Activated T-cell treated with anti-CD3 and anti-CD28 coated beads, Interleukin-2, amount 50 U/mL, for 48 hours (primary cell): ENCODE measurements at regions not wholly inside any gene's neighbourhood (a gene's known extent, or its start where the extent isn't known, plus 50 kb on each side); places are given as distances from the start of the nearest gene placed in this dataset.

Experiments used
- DNase-seq, 2 experiments: peaks; one replicate each; pipeline ENCODE4 v3.0.0-alpha.2; 2020

DNA sequence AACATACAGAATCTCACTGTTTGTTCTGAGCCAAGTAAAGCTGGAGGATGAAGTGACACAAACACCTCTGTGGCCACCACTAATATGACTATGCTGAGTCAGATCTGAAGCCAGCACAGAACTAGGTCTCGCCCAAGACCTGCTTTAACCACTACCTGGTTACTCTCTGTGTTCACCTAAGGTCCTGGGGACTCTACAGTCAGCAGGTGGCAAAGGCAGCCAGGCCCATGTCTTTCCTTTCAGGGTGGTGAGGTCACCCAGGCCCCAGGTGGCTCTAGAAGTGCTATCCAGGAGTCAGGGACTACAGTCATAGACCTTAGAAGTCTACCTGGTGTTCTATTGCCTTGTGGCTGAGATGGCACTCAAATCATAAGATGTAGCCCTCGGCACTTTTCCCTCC lies 287.9 kb upstream of the ARRDC4 start:
- DNase-seq: no peak

DNA sequence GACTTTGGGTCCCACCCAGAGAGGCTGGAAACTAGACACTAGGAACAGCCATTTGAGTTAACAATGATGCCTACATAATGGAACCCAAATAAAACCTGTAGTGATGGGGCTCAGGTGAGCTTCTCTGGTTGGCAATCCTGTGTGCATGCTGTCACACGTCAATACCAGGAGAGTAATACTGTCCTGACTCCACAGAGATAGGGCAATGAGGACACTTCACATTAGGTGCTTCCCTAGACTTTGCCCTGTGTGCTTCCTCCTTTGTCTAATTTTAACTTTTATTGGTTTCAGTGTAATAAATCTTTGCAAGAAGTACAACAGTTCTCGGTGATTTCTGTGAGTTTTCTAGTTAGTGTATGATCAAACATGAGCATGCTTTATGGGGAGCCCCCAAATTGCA lies 281.8 kb upstream of the ARRDC4 start:
- DNase-seq: no peak

DNA sequence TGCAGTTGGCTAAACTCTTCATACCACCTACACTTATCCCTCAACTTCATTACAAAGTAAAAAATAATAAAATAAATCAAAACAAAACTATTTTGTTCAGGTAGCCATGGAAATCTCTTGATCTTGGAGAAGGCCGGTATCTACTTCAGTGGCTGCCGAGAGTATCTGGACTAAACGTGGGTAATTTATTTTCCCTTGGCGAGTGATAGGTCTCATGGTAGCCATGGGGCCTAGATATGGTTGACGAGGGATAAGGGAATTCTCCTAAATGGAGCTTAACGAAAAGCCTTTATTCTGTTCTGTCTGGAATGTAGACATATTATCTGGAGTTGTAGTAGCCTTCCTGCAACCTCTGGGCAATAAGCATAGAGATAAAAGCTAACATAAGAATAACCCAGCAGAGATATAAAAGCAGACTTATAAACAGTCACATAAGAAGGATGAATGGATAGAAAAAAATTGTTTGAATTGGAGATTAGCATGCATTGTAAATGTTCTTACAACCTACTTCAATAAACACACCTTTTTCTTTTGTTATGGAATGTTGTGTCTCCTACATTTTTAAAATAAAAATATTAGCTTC lies 281.3 kb upstream of the ARRDC4 start:
- no peak for DNase-seq

DNA sequence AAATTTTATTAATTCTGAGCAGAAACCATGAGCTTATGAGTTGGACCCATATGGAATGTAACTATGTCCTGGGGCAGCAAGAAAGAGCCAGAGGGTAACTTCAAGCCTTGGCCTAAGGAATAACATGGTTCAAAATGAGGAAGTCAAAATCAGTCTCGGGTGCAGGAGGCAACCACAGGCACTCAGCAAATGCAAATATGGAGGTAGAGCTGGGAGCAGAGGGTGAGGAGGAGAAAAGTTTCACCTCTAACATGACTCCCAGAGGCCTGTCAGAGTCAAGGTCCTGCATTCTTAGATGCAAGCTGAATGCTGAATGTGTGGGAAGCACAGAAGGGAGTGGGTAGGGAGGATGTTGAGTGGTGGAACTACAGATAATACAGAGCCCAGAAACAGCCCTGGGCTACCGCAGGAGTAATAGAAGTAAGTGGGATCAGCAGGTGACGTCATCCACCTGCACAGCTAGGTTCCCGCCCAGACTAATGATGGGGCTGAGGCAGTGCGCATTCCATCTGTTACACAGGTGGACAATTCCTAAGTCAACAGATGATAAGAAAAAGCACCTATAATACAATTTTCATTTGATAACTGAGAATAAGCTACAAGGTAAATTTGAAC lies 279.8 kb upstream of the ARRDC4 start:
- DNase-seq: no peak

DNA sequence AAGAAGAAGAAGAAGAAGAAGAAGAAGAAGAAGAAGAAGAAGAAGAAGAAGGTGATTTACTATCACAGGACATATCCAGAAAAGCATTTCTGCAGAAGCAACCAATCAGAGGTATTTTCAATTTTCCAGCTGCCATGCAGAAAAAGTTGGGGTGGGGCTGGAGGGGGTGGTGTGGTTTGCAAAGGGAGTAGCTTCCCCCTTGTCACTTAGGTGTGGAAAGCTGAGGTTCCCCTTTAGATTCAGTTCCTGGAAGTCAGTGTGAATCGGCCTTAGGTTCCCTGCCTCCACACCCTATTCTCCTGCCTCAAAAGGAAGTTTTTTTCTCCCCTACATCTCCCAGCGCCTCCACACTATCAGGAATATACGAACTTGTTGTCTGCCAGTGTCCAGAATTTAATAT lies 276.7 kb upstream of the ARRDC4 start:
- DNase-seq: no peak

DNA sequence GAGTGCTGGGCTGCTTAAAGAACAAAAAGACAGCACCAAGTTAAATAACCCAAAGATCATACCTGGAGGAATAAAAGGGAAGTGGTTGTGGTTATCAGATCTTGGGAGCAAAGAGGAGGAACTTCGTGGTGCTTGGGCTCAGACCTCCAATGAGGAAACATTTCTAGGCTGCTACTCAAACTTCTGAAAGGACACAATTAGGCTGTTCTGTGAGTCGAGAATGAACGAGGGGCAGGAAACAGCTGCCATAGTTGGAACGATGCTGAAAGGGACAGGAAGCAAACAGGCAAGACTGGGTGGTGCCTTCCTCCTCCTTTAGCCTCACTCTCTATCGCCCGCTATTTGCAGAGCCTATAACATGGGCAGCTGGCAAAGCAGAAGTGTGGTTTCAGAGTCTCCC lies 276.3 kb upstream of the ARRDC4 start:
- DNase-seq: no peak

DNA sequence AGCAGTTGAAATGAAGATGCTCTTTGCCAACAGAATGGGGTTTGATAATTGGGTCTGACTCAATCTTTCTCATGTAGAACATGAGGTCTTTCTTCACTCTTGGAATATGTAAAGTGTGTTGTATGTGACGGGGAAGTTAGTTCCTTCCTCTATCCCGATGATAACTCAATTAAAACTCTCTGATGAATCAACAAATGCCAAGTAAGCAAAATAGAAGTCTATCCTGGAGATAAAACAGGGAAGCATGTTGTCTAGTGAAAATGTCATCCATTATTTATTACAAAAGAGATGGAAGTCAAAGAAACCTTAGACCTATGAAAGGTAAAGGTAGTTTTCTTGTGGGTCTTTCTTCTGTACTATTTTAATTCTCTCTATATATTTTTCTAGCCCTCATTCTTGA lies 274.2 kb upstream of the ARRDC4 start:
- DNase-seq: no peak

DNA sequence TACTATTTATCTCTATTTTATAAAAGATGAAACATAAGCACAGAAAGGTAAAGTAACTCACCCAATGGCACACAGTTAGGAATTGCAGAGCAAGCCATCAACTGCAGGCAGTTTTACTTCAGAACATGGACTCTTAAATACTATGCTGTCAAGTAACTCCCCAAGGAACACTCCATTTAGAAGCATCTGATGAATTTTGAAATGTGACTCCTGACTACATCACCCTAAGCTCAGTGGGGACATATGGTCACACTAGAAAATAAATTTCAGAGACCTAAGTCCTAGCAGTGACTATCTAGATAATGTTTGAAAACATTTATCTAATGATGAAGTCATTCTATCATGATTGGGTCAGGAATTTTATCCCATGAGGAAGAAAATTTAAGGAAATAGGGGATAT lies 272.8 kb upstream of the ARRDC4 start:
- no peak for DNase-seq

DNA sequence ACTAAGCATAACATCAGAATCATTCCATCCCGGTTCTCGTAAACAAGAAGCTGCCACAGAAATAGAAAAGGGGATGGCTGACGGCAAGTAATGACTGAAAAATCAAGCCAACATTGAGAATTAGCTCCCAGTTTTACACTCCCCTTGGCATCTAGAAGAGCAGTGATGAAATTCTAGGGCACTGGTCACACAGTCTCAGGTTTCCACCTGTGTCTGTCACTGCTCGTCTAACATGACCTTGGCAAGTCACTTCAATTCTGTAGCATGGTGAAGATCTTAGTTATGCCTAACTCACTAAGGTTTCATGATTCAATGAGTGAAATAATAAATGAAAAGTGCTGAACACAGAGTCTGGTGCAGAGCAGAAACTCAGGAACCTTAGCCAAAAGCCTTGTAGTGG lies 272.3 kb upstream of the ARRDC4 start:
- DNase-seq: no peak

DNA sequence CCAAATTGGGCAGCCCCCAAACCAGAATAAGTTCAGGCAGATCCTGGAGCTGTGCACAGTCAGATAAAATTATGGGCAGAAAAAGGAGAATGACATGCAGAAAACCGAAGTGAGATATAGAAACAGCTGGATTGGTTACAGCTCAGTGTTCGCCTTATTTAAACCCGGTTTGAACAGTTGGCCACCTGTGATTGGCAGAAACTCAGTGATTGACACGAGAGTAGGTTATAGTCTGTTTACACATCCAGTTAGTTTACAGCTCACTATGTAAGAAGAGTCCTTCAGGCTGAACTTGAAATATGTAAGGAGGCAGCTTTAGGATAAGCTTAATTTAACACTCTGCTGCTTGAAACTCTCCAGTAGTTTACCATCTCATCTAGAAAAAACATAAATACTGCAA lies 271.6 kb upstream of the ARRDC4 start:
- no peak for DNase-seq

DNA sequence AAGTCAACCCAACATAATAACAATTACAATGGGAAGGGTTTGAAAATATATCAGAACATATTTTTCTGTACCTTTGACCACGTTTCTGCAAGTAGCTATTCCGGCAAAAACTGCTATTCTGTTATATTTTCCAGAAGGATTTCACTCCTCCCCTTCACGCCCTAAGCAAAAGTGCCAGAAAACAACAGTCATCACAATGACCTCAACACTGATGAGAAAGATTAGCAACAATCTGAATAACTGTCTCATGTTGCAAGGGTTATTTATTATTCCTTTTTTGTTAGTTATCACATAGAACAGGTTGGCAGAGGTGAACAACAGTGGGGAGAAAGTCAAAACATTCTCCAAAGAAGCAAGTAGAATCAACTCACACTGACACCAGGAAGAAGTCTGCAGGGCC lies 269.4 kb upstream of the ARRDC4 start:
- no peak for DNase-seq

DNA sequence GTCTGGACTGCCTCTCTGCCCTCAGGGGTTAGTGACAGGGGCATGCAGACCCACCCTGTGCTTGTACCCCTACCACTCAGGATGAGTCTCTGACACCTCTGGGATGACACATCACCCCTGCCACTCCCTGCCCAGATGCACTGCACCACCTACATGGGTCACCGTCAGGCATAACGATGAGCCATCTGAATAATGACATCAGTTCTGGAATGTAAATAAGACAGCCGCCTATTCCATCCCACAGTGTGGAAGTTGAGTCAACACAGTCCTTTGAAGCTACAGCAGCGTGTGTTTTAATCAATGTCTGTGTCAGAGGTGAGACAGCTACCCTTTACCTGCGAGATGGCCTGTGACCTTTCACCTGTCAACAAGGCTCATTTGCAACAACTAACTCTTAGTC lies 268.7 kb upstream of the ARRDC4 start:
- DNase-seq: no peak

DNA sequence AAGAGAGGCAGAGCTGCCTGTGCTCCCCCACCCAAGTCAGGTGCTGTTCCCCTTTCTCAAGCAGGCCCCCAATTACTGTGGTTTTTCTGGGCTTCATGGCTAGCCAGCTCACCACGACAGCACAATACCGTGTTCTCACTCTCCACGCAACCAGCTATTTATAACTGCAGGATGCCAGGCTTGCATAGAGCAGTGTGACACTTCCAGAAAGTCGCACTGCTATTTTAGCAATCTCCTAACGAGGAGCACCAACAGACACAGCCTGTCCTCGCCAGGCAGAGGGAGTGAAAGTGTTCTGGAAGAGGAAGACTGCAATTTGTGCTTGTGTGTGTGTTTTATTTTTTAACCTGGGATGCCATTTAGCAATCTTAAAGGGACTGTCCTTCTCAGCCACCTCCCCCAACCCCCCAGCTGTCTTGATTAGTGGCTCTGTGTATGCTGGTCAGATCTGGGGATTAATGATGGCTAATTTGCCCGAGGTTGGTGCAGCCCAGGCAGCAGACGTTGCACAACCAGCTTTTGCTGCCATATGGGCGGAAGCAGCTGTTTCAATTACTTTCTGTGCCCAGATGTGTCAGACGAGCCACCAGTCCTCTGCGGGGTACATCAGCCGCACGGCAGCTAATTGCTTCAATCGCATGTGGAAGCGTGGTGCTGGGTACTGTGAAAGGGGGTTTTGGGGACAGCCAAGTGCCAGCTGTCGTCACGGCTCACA lies 268.0 kb upstream of the ARRDC4 start:
- DNase-seq: no peak

DNA sequence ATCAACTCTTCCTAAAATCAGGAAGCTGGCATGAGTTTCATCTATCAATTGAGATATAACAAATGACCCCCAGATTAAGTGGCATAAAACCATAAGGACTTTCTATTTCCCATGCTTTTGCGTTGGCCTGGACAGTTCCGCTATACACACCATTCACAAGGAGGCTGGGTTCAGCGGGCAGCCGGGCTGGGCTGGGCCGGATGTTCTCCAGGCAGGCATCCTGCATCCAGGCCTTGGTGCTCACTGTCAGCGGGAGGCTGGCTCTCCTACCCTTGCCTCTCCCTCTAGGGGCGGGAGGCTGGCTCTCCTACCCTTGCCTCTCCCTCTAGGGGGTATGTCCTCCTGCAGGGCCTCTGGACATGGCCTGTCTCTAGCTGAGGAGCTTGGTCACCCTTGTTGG lies 266.0 kb upstream of the ARRDC4 start:
- no peak for DNase-seq

DNA sequence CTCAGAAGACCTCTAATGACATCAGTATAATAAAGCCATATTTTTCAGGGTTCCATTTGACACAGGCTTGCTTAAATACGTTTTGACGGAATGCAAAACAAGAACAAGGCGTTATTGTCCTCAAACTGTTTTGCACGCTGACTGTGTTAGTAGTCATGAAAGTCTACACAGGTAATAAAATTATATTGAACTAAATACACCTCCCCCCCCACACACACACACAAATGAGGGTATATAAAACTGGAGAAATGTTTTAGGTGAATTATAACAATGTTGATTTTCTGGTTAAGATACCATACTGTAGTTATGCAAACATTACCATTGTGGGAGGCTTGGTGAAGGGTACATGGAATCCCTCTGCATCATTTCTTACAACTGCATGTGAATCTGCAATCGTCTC lies 257.1 kb upstream of the ARRDC4 start:
- DNase-seq: no peak

DNA sequence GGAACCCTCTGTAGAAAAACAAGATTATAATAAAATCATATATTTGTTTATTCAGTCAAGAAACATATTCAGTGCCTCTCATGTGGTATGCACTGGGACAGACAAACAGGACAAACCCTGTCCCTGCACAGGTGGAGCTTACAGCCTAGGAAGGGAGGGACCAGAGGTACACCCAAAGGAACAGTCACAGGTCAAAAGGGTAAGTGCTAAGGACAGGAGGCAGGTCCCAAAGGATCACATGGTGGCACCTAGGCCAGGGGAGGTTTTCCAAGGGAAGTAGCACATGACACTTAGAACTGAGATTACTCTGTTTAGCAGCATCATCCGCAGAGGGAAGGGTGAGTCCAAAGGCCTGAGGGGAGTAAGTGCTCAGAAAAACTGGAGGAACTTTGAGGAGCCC lies 254.4 kb upstream of the ARRDC4 start:
- no peak for DNase-seq

DNA sequence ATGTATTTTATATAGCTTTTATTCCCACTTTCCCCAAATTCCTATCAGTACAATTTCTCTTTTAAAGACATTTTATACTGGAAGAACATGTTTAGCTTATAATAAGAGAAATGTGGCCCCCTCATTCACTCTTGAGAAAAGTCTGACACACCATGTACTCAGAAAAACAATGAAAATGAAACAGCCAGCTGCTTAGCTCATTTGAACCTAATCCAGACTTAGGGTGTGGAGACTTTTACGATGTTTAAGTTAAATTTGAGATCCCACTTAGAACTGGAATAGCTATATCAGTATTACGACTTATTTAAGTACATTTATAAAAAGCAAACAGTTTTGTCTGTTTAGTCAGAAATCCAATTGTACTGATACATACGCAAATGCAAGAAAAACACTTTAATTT lies 252.3 kb upstream of the ARRDC4 start:
- DNase-seq: no peak

DNA sequence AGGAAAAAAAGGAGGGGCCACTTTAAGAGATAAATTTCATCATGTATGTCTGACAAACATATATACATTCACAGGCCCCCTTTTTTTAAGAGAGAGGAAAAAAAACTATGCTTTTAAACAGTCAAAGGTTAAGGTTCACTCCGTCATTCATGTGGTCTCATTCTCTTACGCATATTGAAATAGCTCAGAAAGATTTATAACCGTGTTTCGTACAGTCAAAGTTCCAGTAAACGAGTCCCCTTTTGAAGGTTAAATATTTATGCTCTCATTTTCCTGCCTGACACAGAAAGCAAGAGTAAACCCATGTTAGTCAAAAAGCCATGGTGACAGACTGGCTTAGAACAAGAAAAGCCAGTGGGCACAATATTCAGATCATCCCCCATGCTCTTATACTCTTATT lies 248.0 kb upstream of the ARRDC4 start:
- DNase-seq: no peak

DNA sequence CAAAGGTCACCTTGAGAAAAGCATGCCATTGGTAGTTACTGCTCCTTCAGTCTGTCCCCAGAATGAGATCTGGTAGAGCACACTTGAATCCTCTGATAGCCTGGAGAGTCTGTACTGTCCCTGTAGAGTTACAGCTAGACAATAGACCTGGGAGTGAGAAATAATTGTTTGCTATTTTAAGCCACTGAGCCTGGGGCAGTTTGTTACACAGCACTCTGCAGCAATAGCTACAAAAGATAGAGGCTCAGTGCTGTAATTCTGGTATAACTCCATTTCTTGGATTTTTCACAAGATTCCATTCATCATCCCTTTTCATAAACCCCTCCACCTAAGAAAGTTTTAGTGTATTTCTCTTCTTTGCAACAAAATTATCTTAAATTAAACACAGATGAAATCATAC lies 242.7 kb upstream of the ARRDC4 start:
- DNase-seq: no peak

DNA sequence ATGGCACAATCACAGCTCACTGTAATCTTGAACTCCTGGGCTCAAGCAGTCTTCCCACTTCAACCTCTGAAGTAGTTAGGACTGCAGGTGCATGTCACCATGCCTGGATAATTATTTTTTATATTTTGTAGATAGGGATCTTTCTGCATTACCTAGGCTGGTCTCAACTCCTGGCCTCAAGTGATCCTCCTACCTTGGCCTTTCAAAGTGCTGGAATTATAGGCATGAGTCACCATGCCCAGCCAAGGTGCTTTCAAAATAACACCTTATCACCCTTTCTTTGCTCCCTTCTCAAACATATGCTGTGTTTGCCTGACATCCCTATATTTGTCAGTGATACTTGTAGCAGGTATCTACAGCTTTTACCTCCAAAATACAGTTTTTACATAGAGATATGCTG lies 242.0 kb upstream of the ARRDC4 start:
- no peak for DNase-seq

DNA sequence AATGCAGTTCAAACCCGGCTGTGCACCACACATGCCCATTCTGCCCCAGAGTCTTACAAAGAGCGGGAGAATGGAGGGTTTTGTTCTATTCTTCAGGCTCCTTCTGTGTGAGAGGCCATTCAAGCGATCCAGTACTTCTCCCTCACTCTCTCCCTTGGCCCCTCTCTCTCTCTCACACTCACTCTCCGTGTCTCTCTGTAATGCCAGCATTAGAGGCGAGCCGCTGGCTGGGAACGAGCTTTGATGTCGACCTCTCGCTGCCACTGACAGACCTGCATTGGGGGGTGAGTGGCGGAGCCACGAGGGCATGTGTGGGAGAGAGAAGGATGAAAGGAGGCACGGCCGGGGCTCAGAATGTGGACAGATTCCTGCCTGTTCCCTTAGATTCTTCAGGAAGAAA lies 231.7 kb upstream of the ARRDC4 start:
- no peak for DNase-seq

DNA sequence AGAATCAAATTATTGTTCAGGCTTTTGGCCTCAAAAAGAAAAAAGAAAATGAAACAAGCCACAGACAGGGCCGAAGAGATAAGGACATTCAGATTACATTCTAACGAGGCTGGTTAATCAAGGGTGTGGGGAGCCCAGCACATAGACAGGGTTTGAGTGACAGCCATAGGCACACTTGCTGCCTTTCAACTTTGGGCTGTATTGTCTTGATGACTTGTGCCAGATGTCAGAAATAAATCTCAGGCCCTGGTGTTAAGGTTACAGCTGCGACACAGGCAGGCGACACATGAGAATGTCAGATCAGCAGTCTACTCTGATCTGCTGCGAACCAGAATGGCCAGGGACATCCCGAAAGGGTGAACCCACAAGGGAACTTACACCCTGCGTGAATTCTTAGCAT lies 231.2 kb upstream of the ARRDC4 start:
- DNase-seq: no peak

DNA sequence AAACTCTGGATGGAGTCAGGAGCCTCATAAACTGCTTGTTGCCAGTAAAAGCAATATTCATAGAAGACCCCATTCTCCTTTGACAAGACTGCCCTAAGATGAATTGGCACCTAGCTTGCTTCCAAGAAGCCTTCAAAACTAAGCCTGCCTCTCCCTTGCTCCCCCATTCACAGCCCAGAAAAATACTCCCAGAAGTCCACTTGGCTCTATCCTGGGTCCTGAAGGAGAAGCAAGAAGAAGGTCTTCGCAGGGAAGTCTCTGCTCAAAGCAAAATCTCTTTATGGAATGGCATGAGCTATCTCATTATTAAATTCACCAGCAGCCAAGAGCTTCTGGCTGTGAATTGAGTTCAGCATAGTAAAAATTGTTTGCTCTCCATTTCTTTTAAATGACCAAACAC lies 230.2 kb upstream of the ARRDC4 start:
- no peak for DNase-seq

DNA sequence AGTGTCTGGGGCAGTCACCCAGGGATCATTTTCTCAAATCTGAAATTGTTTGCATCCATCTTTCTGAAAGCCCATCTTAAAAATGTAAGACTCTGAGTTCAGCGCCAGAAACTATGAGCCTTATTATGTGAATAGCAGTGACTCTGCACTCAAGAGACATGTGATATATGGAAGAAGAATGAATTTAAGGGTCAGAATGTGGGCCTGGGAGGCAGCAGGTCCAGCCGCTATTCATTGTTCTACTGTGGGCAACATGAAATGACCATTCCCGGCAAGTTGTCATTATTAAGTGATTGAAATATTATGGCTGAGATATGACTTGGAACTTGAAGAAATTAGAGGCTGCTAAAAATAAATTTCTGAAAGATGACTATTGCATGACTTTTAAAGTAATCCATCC lies 228.6 kb upstream of the ARRDC4 start:
- DNase-seq: no peak

DNA sequence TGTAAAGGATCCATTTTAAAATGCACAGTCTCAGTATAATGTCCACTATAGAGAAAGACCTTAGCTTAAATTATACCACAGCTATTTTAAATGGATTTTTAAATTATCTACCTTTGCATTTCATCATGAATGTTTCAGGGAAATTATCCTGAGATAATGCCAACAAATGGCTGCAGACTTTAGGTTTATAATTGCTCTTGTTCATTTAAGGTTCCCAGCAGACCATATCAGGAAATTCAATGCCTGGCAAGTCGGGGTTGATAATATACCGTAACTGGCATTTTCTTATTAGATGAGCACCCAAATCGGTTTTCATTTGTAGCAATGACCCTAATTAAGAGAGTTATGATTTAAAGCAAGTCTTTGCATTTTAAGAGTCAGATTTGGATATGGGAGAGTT lies 227.1 kb upstream of the ARRDC4 start:
- DNase-seq: no peak
